HG02759 (cell line): ENCODE measurements at regions not wholly inside any gene's neighbourhood (a gene's known extent, or its start where the extent isn't known, plus 50 kb on each side); places are given as distances from the start of the nearest gene placed in this dataset.

Experiments used
- ATAC-seq: cut with Tn5 transposase; IDR thresholded peaks from one replicate; pipeline ENCODE4 v1.9.1; 2021; ENCODE audit warnings: mild to moderate bottlenecking, moderate library complexity; ENCODE audit not compliant: unreplicated experiment

DNA sequence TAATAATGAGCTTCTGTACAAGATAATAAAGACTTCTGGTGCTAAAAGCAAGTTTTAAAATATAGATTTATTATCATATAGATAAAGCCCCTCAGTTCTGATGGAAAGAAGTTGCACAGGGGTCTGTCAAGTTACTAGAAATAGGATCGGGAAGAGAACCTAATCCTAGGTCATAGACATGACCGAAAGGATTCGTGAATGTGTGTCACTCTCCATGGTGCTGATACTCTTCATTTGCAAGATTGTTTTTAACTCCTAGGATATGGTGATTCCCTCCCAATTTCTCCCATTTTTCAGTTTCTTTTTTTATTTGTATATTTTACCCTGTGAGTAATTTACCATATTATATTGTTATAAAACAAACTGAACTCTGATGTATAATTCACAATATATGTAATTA is 58.9 kb upstream of the CTNNA2 start:
- no peak for ATAC-seq

DNA sequence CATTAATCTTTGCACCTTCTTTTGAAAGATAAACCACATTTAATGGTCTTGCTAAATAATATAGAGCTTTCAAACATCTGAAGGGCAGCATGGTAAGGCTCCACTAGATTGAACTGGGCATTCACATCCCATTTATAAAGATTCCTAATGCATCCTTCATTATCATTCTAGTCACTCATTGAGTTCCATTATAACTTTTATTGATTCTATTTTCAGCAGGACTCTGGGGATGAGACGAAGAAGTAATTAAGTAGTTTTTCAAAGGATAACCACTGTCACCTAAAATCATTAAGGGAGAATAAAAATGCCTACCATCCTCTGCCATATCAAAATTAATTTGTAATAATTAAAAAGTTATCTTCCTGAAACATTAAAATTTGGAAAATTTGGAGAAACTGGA is 60.2 kb upstream of the CTNNA2 start:
- ATAC-seq = no peak

DNA sequence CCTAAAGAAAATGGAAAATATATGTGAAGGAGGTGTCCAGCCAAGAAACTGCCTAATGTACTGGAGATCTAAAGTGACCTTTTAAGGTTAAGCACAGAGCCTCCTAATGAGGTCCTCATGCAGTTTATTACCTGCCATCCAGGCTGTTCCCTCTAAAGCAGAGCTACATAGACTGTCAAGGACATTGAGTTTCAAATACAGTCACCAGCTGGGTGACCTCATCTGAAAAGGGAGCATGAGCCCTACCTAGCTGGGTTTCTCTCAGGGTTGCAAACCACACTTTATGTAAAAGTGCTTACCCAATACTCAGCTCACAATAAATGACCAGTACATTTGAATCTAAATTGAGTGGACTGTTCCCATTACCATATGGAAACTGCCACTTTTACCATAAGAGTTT is 65.4 kb upstream of the CTNNA2 start:
- no peak for ATAC-seq

DNA sequence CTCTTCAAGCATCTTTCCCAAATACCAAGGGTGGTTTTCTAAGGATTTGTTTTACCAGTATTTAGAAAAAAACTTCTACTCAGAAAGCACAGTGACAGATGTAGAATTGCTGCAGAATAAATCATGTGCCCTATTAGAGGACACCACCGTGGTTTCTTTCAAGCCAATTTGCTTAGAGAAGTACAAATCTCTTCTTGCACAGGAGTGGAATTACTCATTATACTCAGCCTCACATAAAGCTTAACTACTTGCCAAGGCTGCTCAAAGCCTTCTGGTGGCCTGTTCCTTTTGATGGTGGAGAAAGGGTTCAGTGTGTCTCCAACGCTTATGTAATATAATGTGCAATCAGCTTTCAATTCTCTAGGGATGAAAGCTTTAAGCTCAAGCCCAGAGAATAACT is 66.5 kb upstream of the CTNNA2 start:
- no peak for ATAC-seq

DNA sequence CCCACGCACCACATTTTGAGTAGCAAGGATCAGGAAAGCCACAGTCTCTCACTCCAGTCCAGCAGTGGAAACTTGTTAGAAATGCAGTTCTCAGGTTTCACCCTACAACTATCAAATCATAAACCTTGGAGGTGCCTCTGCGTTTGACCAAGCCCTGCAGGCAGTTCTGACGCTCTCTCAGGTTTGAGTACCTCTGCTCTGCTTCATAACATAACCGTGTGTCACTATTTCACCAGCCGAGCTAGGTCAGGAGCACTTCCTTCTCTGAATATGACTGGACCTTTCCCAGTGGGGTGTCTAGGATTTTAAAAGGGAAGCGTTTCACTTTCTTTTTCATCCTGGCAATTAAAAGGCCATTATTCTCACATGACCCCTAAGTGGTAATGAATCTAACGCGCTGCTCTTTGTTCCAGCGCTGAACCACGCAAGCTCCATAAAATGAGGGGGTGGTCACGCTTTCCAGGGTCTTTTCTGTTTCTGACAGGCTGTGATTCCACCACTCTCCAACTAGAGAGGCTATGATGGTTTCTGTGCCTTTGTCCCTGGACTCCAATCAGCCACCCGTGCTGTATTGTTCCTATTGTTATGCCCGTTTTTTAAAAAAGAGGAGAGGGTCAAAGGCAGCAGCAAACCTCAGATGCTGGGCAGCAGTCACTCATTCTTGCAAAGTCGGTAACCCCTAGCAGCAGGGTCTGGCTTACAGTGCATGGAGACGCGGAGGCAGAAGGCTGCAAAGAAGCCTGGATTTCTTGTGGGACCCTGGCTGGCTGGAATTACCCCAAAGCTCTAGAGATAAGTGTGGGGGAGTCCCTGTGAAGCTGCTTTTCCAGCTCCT is 75.2 kb upstream of the CTNNA2 start:
- ATAC-seq = no peak

DNA sequence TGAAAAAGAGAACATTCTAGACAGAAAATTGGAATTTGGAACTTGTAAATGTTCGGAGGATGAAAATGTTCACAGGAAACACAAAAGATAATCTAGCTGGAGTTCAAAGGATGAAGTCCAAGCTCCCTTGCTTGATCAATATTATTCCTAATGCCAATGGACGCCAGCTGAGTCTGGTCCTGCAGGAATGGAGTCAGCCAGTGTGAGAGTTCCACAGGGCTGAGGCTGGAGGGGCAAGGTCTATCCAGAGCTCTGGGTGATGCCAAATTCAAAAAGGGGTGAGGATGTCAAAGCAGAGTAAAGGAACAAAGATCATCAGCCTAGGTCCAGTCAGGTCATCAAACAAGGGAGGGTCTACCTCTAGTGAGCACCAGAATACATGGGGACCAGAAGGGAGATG is 78.5 kb upstream of the CTNNA2 start:
- no peak for ATAC-seq

DNA sequence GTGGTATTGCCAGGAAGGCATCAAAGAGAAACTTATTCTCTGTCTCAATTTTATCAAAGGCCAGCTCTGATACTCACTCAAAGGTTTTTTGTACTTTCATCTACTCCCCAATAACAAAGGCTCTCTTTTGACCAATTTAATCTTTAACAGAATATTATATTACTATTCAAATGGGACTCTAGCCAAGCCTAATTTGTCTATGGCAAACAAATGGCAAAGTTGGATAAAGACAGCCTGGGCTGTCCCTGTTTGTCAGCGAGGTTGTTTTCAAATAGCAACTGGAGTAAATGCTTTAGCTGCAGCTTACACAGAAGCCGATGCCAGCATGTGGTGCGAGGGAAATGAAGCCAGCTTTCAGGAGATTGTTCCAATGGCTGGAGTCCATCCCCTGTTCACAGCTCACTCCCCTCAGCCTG is 80.1 kb upstream of the CTNNA2 start:
- no peak for ATAC-seq

DNA sequence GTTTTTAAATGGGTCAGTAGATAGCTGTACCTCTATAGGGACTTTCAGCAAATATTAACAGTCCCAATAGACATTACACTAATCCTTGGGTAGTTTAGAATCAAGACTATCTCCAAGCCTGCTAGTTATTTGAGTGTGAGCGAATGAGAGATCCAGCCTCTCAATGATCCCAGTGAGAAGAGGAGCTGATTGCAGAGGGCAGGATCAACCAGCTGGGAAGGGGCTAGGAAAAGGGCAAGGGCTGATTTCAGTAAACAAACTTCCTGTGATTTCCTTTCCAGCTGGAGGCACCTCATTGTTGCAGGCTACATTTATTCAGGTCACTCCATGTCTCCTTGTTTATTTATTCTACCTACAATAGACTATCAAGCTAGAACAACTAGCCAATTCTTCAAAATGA is 84.1 kb upstream of the CTNNA2 start:
- ATAC-seq = no peak

DNA sequence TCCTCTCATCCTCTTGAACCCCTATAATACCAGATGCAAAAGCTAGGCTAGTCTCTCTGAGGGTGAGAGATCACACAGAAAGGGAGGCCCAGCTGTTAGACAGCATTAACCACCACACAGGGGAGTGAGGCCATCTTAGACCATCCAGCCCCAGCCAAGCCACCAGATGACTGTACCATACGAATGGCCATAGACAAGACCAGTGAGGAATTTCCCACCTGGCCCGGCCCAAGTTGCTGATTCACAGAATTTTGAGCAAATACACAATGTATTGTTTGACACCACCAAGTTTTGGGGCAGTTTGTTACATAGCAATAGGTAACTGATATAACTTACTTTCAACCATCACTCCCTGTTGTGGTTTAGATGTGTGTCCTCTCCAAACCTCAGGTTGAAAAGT is 98.2 kb upstream of the CTNNA2 start:
- no peak for ATAC-seq

DNA sequence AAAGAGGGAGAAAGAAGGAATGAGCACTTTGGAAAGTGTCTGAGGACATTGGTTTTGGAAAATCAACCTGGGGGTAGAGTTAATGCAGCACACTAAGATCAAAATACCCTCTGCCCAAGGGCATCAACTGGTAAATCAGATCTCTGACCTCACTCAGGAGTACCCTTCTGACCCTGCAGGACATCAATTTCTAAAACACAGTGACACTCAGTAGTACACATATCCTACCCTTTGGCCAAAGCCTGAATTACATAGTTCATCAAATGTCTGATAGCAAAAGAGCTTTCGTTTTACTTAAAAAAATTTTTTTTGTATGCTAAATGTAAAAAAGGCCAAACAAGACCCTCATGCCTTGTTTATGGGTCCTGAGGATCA is 118.4 kb upstream of the CTNNA2 start:
- ATAC-seq = no peak

DNA sequence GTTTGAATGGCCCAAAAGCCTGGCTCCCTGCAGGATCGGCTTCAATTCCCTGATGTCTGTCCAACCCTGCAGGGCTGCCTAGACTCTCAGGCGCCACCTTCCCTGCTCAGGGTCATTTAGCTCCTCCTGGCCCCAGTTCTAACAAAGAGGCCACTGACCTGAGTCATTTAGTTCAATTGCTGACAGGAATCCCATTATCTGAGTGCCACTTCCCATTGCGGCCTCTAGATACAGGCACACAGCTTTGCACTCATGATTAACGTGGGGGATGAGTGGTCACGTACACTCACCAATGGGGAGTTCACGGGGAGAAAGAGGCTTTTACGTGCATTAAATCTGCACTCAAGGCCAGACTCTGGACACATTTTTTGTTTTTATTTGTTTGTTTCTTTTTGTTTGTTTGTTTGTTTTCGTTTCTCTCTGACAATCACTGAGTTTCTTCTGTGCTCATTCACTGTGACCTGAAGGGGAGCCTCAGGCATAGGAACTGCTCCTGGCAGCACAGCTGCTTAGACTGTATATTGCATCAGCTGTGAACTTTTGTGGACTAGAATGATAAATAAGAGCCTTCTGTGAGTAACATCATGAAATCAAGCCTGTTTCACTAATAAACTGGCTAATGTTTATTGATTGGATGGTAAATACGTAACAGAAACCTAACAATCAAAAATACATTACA is 118.9 kb upstream of the CTNNA2 start:
- no peak for ATAC-seq

DNA sequence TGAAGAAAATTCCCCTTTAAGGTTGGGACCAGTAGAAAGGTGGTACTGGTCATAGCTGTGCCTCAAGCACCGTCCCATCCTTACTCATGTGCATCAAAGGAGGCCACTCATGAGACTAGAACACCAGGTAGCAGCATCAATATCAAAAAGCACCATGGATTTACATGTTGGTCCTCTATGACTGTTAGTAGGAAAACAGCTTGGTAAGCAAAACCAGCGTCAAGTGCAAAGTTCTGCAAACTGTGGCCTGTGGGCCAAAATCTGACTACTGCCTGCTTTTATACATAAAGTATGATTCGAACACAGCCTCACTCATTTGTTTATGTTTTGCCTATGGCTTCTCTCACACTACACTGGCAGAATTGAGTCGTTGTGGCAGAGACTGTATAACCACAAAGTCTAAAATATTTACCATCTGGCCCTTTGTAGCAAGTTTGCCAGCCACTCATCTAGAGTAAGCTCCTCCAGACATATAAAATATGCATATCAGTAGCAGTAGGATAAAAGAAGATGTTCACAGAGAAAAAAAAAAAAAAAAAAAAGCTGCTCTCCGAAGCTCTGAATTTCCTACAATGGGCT is 119.7 kb upstream of the CTNNA2 start:
- no peak for ATAC-seq

DNA sequence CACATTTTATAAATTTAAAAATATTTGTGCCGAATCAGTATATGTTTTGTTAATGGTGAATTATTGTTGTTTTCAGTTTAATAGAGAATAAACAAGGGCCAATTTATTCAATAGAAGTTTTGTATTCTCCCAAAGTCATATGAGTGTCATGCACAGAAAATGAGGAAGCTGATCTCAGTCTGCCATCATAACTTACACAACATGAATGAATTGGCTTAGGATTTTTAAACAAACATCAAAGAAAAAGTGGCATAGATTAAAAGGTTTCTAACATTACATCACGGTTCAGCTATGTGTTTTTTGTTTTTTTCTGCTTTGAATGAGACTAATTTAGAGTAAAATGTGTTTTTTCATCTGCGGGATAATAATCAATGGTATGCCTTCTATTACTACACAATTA is 123.4 kb upstream of the CTNNA2 start:
- no peak for ATAC-seq

DNA sequence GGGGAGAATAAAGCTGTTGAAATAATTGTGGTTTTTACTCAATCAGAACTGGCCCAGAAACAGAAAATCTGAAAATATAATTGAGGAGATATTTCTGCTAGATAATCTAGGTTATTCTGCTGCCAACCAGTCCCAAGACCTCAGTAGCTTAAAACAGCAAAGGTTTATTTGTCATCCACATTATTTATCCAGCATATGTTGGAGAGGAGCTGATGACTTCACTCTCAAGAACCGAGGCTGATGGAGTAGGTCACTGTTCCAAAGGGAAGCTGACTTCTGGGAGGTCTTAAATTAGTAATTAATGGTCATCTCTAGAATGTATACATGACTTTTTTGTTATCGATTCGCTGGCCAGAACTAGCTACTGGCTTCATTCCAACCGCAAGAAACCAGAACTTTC is 124.8 kb upstream of the CTNNA2 start:
- no peak for ATAC-seq

DNA sequence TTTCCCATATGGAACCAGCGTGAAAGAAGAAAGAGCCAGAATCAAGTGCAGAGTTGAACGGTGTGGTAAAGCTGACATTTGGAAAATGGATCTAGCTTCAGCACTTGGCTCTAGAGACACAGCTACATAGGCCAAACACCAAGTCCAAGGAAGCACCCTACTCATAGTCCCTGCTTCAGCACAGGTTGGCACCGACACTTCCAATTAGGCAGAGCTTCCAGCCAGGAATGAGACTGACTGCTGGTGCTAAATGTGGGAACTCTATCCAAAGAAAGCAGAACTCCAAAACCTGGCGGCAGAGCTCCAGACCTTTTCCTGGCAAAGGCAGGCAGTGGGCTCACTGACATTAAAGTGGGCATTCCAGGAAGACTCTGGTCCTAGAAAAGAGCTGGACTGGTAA is 125.4 kb upstream of the CTNNA2 start:
- no peak for ATAC-seq

DNA sequence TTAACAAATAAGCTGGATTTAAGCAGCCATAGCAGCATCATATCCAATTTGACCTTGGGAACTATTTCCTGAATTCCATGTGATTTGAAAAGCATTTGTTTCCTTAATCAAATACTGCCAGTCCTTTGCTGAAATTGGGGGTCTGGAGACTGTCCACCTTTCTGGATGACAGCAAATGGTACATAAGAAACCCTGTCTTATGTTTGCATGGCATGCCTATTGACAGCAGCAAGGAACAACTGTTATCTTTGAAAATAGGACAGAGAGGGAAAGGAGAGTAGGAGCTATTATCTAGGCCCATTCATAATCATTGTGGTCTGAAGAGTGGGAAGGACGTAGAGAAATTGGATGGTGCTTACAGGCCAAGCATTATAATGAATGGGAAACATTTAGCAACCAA is 129.2 kb upstream of the CTNNA2 start:
- no peak for ATAC-seq

DNA sequence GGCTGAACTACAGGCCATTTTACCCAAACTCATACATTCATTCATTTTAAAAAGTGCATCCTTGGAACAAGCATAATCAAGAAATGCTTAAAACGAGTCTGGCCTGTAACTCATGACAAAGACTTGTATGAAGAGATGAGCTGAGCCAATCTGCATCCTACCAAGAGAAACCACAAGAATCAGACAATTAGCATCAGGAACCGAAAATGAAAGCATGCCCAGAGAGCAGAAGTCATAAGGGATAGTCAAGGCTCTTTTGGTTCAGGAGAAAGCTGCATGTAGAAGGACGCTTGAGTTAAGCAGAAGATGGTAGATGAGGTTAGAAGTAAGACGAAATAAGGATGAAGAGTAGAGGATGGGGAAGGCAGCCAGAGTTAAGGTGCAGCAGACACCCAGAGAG is 137.0 kb upstream of the CTNNA2 start:
- ATAC-seq = no peak

DNA sequence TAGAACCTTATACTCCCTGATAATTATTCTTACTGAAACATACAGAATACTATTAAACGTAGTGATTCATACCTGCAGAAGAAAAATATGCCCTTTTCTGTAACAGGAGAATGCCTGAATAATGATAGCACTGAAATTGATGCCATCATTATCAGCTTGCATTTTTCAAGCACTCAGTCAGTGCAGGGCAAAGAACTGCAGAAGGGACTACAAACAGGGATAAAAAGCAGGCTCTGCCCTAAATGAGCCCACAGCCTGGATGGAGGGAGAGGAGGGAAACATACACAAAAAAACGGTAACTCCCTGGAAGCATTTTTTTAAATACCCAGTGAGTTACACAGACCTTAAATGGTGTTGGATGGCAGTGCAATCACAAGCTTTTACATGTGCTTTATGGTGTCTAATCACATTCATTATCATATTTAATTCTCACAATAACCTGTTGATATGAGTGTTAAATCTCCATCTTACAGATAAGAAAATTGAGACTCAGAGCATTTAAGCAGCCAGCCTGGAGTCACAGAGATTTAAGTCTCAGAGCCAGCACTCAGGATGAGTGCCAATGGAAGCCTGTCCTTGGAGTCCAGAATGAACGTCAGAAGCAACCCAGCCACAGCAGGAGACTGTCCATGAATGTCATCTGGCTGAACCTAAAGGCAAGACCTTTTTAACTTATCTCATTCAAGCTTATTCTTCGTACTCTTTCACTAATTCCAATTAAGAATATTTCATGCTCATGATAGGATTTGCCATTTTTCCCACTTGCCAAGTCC is 139.3 kb upstream of the CTNNA2 start:
- no peak for ATAC-seq

DNA sequence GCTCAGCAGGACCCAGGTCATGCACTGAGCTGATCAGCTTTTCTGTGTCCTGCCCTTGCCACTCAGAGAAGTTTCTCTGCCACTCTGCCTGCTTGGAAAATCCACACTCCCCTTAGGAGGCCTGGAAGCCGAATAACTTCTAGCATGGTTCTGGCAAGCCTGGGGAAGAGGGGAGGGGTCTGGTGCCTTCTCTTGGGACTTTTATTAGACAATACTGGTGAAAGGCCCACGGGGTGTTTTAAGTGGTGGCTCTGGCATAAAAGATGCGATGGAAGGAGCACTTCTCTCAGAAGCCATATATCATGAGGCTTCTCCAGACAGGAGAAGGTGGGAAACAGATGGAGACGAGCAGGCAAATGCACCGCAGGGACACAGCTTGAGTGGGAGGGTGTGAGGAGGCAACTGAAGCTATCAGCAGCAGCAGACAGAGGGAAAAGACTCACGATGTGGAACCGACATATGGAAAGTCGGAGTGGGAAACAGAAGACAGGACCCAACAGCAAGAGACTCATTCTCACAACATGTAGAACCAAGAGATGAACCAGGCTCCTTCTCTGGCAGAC is 141.8 kb upstream of the CTNNA2 start:
- ATAC-seq = no peak

DNA sequence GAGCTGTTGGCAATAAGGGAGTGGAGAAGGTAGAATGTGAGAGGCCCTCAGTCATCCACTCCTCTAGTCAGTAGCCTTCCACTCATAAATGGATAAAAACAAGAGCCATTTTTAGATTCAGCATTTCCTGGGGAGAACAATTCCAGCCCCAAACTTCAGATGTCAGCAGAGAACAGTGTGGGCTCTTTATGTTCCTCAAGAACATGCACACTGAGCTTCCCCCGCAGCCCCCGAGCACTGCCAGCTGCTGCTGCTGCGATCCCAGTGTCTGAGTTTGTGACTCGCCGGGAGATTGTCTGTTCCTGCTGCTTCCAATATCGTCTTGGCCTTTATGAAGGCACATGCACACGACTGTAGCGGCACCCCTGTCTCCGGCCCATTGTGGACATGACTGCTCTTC is 143.7 kb upstream of the CTNNA2 start:
- no peak for ATAC-seq

DNA sequence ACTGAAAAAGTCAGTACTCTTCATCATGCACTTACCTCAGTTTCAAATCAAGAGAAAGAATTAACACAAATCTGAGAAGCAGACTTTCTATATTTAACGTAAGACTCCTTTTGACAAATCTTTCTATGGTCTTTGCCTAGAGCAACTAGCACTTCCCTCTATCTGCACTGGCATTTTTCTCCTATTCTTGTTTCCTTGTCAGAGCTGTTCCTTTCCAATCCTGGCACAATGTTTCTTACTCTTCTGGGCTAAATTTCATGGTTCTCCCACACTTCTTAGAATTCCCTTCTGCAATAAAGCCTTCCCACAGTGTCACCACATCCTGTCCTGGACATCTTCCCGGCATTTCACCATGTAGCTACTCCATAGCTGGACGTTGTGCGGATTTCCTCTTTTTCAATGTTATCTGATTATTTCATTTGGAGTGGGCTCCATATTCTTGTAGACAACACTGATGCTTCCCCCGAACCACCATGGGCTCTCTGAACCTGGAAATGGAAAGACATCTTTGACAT is 144.7 kb upstream of the CTNNA2 start:
- ATAC-seq = no peak
